Right lobe of liver (tissue), 4 donors: ENCODE measurements at regions not wholly inside any gene's neighbourhood (a gene's known extent, or its start where the extent isn't known, plus 50 kb on each side); places are given as distances from the start of the nearest gene placed in this dataset.

ENCODE experiments used
- CTCF ChIP-seq, 4 donors: fragments of 200-600 bp in 3 of 4; fragments of 450-650 bp in 1 of 4; IDR thresholded peaks; one replicate each; pipeline versions ENCODE4 v1.5.1 to v1.8.0; 2016 to 2022; ENCODE audit warnings: antibody characterized with exemption in 4 of 4, mild to moderate bottlenecking in 2 of 4
- POLR2A ChIP-seq: fragments of 450-650 bp; IDR thresholded peaks from one replicate; pipeline ENCODE4 v1.6.1; 2017; ENCODE audit warnings: antibody characterized with exemption, mild to moderate bottlenecking
- donor health status: DM: no; HTN: no; CAD: no.
- donor health status: DM: no; HTN: no; CAD: no.
- donor health status: DM: no; HTN: yes; CAD: no.

DNA sequence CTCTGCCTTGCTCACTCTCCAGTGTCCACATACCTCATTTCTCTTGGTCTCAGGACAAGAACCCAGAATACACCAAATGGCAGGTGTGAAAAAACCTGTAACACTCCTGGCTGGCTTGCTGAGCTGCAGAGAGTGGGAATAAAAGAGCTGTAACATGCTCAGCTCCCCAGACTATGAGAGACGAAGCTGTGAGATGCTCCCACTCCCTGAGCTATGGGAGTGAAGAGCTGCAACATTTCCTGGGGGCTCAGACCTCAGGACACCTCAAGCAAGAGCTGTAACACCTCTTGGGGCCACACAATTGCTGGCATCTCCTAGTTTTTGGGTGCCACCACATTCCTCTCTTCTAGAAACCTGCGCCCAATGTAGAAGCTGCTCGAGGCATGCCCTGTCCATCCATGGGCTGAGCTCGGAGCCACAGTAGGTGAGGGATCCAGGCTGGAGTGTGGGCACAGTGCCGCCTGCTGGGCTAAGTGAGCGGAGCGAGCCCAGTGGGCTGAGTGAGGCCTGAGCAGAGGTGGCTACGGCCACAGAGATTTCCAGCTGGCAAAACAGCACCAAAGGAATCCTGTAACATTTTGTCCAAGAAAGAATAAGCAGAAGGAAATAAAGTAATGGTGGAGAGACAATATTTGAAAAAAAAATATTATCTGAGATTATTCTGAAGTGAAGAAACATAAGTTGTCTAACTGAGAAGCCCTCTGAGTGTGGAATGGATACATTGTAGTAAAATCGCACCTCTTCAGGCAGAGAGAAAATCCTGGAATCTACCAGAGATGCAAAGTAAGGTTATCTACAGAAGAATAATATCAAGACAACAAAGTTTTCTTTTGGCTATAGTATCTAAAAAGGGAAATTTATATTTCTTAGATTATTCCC is 186.2 kb upstream of the PCDH9 start:
- TF ChIP-seq CTCF (IDR thresholded peaks at IDR 0.05) = peak; percentile 50 to 69 (median 52)
- TF ChIP-seq POLR2A = no peak
